ENCODE measurements at regions not wholly inside any gene's neighbourhood (a gene's known extent, or its start where the extent isn't known, plus 50 kb on each side); places are given as distances from the start of the nearest gene placed in this dataset.
A peak's percentile ranks its signal among the peaks of the same experiment; 100 is the strongest.

GRCh38 chr3:62995119-62995518 is 119.9 kb upstream of the CADPS start:
- no peak overlapping the region for H4K91ac ChIP-seq (replicated peaks; ENCODE audit: insufficient read length, low read length)
- no peak overlapping the region for H3K56ac ChIP-seq (replicated peaks; ENCODE audit: insufficient read length, low read depth, low read length)
- no peak overlapping the region for H4K8ac ChIP-seq (ENCODE audit: extremely low read depth, insufficient read depth, low read length)
- H3K23ac ChIP-seq (ENCODE audit: insufficient read length): no peak overlapping the region
- no peak overlapping the region for H2BK5ac ChIP-seq (ENCODE audit: low read depth, low read length)
- H3K23me2 ChIP-seq (ENCODE audit: low read depth, low read length): no peaks in the 10 kb centered on the region
- WGBS, 2 experiments (ENCODE audit: extremely low coverage in 1 of 2, insufficient coverage in 1 of 2, insufficient read length in 1 of 2, insufficient replicate concordance in 2 of 2, low coverage in 1 of 2, low lambda C conversion rate in 2 of 2, missing lambda C conversion rate in 1 of 2): 51% methylated on average over 3 of the region's 3 CpGs; no CpG with 5 or more reads in 1 of the 2 experiments
- no peaks in the 10 kb centered on the region; a peak in 1 of 4 replicates for H3K79me2 ChIP-seq (ENCODE audit: control insufficient read depth in 1 of 2, insufficient read depth in 2 of 2, low read length in 2 of 2)
- peak overlapping the region; percentile 1 to 39; a peak in 1 of 4 replicates for H3K4me2 ChIP-seq (ENCODE audit: insufficient read depth in 1 of 2, low read depth in 2 of 2, low read length in 2 of 2)
- H3K36me3 ChIP-seq (ENCODE audit: control insufficient read depth in 2 of 4, insufficient read depth in 4 of 4, low read length in 3 of 4): peaks cover 0 to 28% (median 2%) of the 10 kb centered on the region in 4 experiments; a peak in 4 of 8 replicates
- no peak overlapping the region for H3K9ac ChIP-seq (replicated peaks in 1 of 4; ENCODE audit: extremely low read depth in 1 of 4, low read depth in 3 of 4, low read length in 3 of 4)
- no peak overlapping the region for H4K5ac ChIP-seq (ENCODE audit: insufficient read length, low read depth, low read length)
- 0 out of 2 replicates have a peak, but pooled peaks have one; percentile 6 for TF ChIP-seq SP1 (IDR thresholded peaks at IDR 0.05; ENCODE audit: low read depth, low read length)
- TF ChIP-seq JUN (IDR thresholded peaks at IDR 0.05; ENCODE audit: low read depth, low read length): no peak
- H3K27ac ChIP-seq (ENCODE audit: low read depth, low read length): no peak overlapping the region
- H3K4me1 ChIP-seq (replicated peaks in 1 of 4; ENCODE audit: control insufficient read depth in 3 of 4, insufficient read depth in 4 of 4, low read length in 3 of 4): peaks cover 2 to 11% (median 7%) of the 10 kb centered on the region in 4 experiments; a peak in 6 of 7 replicates
- CTCF ChIA-PET (ENCODE audit: partially characterized antibody): interaction anchor here (1.0 to 1.5 kb wide), 2 partner anchors 10 to 17 kb away, joined by 3 read pairs; no protein-coding TSS in a partner anchor
- POLR2A ChIA-PET (ENCODE audit: partially characterized antibody): interaction anchor here (0.8 to 1.3 kb wide), 3 partner anchors 10 to 55 kb away, joined by 3 to 4 read pairs (median 3); no protein-coding TSS in a partner anchor
- H3K14ac ChIP-seq (ENCODE audit: insufficient read length): no peak overlapping the region
- no peak overlapping the region for H3K18ac ChIP-seq (ENCODE audit: extremely low read depth, low read length)
- no peak overlapping the region for H3K4ac ChIP-seq (replicated peaks; ENCODE audit: insufficient read length, low read depth, low read length)
- H2AK5ac ChIP-seq (ENCODE audit: low read depth, low read length): no peak overlapping the region
- no peak overlapping the region for H3K4me3 ChIP-seq (ENCODE audit: extremely low read depth in 1 of 4, insufficient read depth in 2 of 4, low read depth in 3 of 4, low read length in 4 of 4)
- DNase-seq (ENCODE audit: low read depth in 1 of 2, low spot score in 2 of 2) (no peak), FAIRE-seq (peak; percentile 81)
- H3K27me3 ChIP-seq (replicated peaks in 1 of 4; ENCODE audit: control insufficient read depth in 3 of 4, extremely low read depth in 1 of 4, insufficient read depth in 3 of 4, low read length in 3 of 4): no peaks in the 10 kb centered on the region
- H2AFZ ChIP-seq (ENCODE audit: low read length): no peak overlapping the region
- H3K79me1 ChIP-seq (ENCODE audit: low read depth, low read length): no peaks in the 10 kb centered on the region
- H4K20me1 ChIP-seq (replicated peaks in 1 of 2; ENCODE audit: control insufficient read depth in 1 of 2, insufficient read depth in 2 of 2, low read length in 2 of 2): peaks cover 2 to 3% of the 10 kb centered on the region in 2 experiments
- H2BK120ac ChIP-seq (replicated peaks; ENCODE audit: low read depth, low read length): no peak overlapping the region
- no peak overlapping the region for H2BK12ac ChIP-seq (ENCODE audit: low read depth, low read length)
- no peak overlapping the region for H2BK15ac ChIP-seq (ENCODE audit: low read length)
- no peaks in the 10 kb centered on the region for H3K9me3 ChIP-seq (ENCODE audit: insufficient read depth in 2 of 2, low read depth in 1 of 2, low read length in 1 of 2)
- no peak overlapping the region for H2BK20ac ChIP-seq (ENCODE audit: low read length)
